ENCODE measurements at regions not wholly inside any gene's neighbourhood (a gene's known extent, or its start where the extent isn't known, plus 50 kb on each side); places are given as distances from the start of the nearest gene placed in this dataset.

- POLR2A ChIA-PET (ENCODE audit: unreplicated experiment), result no interaction called here
- H2BK15ac ChIP-seq (ENCODE audit: low read depth, low read length), result no peak overlapping the region
- H2BK120ac ChIP-seq (ENCODE audit: low read depth, low read length), result no peak overlapping the region
- H3K27ac ChIP-seq (ENCODE audit: insufficient read depth, low read length), result no peak overlapping the region
- ATAC-seq (ENCODE audit: low read depth) (no peak), DNase-seq (no peak)
- dilution Hi-C loops (cut with HindIII; ENCODE audit: low sequenced_read_pairs, unreplicated experiment) (no loop called here), in situ Hi-C loops (cut with MboI; ENCODE audit: low sequenced_read_pairs) (no loop called here), intact Hi-C loops (cut with micrococcal nuclease) (no loop called here)
- H3K4me1 ChIP-seq (ENCODE audit: control insufficient read depth, insufficient read depth, low read length), result no peaks in the 10 kb centered on the region
- H3K4me2 ChIP-seq (ENCODE audit: low read depth, low read length), result no peak overlapping the region
- peaks cover 3% of the 10 kb centered on the region; the same call in 1 of the 2 replicates for H3K9me1 ChIP-seq (ENCODE audit: insufficient read depth, low read length)
- H4K20me1 ChIP-seq (ENCODE audit: insufficient read depth, low read length), result peaks cover 23% of the 10 kb centered on the region
- H3K4ac ChIP-seq (ENCODE audit: low read depth, low read length), result no peak overlapping the region
- H3K9ac ChIP-seq (ENCODE audit: low read depth, low read length), result no peak overlapping the region
- H3K14ac ChIP-seq (replicated peaks; ENCODE audit: low read depth, low read length), result no peak overlapping the region
- no peak overlapping the region for H4K8ac ChIP-seq (ENCODE audit: low read depth in 2 of 2, low read length in 2 of 2)
- H2AK5ac ChIP-seq (ENCODE audit: low read depth, low read length), result no peak overlapping the region
- peaks cover 5 to 20% of the 10 kb centered on the region in 2 experiments for H3K79me1 ChIP-seq (ENCODE audit: low read depth in 1 of 2, low read length in 2 of 2)
- H4K91ac ChIP-seq (ENCODE audit: insufficient read depth, low read depth, low read length), result no peak overlapping the region
- no peaks in the 10 kb centered on the region for H3K9me3 ChIP-seq (ENCODE audit: control insufficient read depth, insufficient read depth, low read length)
- no peak overlapping the region for H3K18ac ChIP-seq (ENCODE audit: low read depth, low read length)
- H3K56ac ChIP-seq (ENCODE audit: extremely low read depth, insufficient read depth, low read length), result no peak overlapping the region
- H3K27me3 ChIP-seq (ENCODE audit: control insufficient read depth, insufficient read depth, low read length), result no peaks in the 10 kb centered on the region
- H2AFZ ChIP-seq (replicated peaks; ENCODE audit: low read length, poor library complexity), result no peak overlapping the region
- CTCF ChIA-PET, result no interaction called here
- no peak overlapping the region for H3K23ac ChIP-seq (ENCODE audit: low read depth, low read length)
- BruUV-seq (replicated peaks), result no TSS peak
- H4K5ac ChIP-seq (ENCODE audit: low read depth, low read length), result no peak overlapping the region
- no peak overlapping the region for H2AK9ac ChIP-seq (replicated peaks; ENCODE audit: low read depth, low read length, poor library complexity)
- 88% methylated on average over 1 of the region's 8 CpGs; no CpG with 5 or more reads in 1 of the 2 experiments for whole genome bisulfite sequencing, 2 experiments (ENCODE audit: extremely low coverage in 2 of 2, insufficient read length in 1 of 2)
- TF ChIP-seq MAFK (IDR thresholded peaks at IDR 0.05; ENCODE audit: low read depth, low read length), result no peak
- TF ChIP-seq POLR2A (IDR thresholded peaks at IDR 0.05; ENCODE audit: low read depth, low read length), result no peak
- TF ChIP-seq CHD1 (IDR thresholded peaks at IDR 0.05; ENCODE audit: low read depth, low read length), result no peak
- no peak overlapping the region for H2BK5ac ChIP-seq (ENCODE audit: low read depth, low read length, poor library complexity, severe bottlenecking)
- no peak overlapping the region for H3K4me3 ChIP-seq (ENCODE audit: insufficient read depth, low read depth, low read length)
- H3K36me3 ChIP-seq (ENCODE audit: control insufficient read depth, insufficient read depth, low read length), result no peaks in the 10 kb centered on the region
- no peak overlapping the region for H2BK20ac ChIP-seq (ENCODE audit: low read depth, low read length)
These were observed 106.5 kb upstream of the GSE1 start for GRCh38 chr16:85506635-85506911.

All from IMR-90 (cell line).